ENCODE measurements at regions not wholly inside any gene's neighbourhood (a gene's known extent, or its start where the extent isn't known, plus 50 kb on each side); places are given as distances from the start of the nearest gene placed in this dataset.

GRCh38 chr18:64679121-64679520 lies 530.2 kb upstream of the LINC00305 start:
- CTCF ChIA-PET: no interaction called here

GRCh38 chr18:64678048-64678447 lies 529.2 kb upstream of the LINC00305 start:
- H3K4me2 ChIP-seq: no peak overlapping the region
- TF ChIP-seq HES2 (IDR thresholded peaks at IDR 0.05) (no peak), HMGXB4 (CRISPR knock-in tag; IDR thresholded peaks at IDR 0.05; ENCODE audit: borderline replicate concordance) (no peak), PHF8 (IDR thresholded peaks at IDR 0.05; ENCODE audit: borderline replicate concordance, low read depth) (no peak), PBX3 (IDR thresholded peaks at IDR 0.05) (no peak), ELK1 (IDR thresholded peaks at IDR 0.05; ENCODE audit: low read depth, low read length) (no peak), ESRRA (IDR thresholded peaks at IDR 0.05; ENCODE audit: borderline replicate concordance, low read length) (no peak)
- no peak for DNase-seq (ENCODE audit: low read depth in 1 of 2, low spot score in 1 of 2)
- ChIA-PET CTCF (no interaction called here), POLR2A (no interaction called here)
- H3K27ac ChIP-seq: no peak overlapping the region
- ATAC-seq: no peak
- FAIRE-seq: no peak
- 0% methylated on average over 2 of the region's 2 CpGs for WGBS (ENCODE audit: missing lambda C conversion rate)
- no peaks in the 10 kb centered on the region for H3K4me1 ChIP-seq
- H3K9me3 ChIP-seq: no peaks in the 10 kb centered on the region
- H3K4me3 ChIP-seq: no peak overlapping the region

More at GRCh38 chr18:64679121-64679520, 530.2 kb upstream of the LINC00305 start:
- FAIRE-seq (no peak), ATAC-seq (no peak), DNase-seq (ENCODE audit: low read depth in 1 of 2, low spot score in 1 of 2) (no peak)
- Histone ChIP-seq H3K4me2 (no peak overlapping the region), H3K4me1 (no peaks in the 10 kb centered on the region), H3K4me3 (no peak overlapping the region), H3K27ac (no peak overlapping the region), H3K9me3 (no peaks in the 10 kb centered on the region)
- POLR2A ChIA-PET: no interaction called here
- TF ChIP-seq HOXB5 (CRISPR knock-in tag; IDR thresholded peaks at IDR 0.05) (no peak), FOSL2 (IDR thresholded peaks at IDR 0.05) (no peak), FOSL2 (CRISPR knock-in tag; IDR thresholded peaks at IDR 0.05) (no peak), CBX2 (IDR thresholded peaks at IDR 0.05; ENCODE audit: borderline replicate concordance, low read depth) (no peak), CHD4 (IDR thresholded peaks at IDR 0.05; ENCODE audit: borderline replicate concordance) (no peak), REST (IDR thresholded peaks at IDR 0.05) (no peak), ELK1 (IDR thresholded peaks at IDR 0.05; ENCODE audit: low read depth, low read length) (no peak), JUNB (IDR thresholded peaks at IDR 0.05) (no peak), GATA3 (IDR thresholded peaks at IDR 0.05; ENCODE audit: borderline replicate concordance) (no peak), CBX8 (IDR thresholded peaks at IDR 0.05) (no peak), HOXB13 (CRISPR knock-in tag; IDR thresholded peaks at IDR 0.05; ENCODE audit: low read depth) (no peak), TP53 (CRISPR knock-in tag; IDR thresholded peaks at IDR 0.05) (no peak), BHLHE40 (IDR thresholded peaks at IDR 0.05; ENCODE audit: low read depth, low read length) (no peak), ZC3H11A (IDR thresholded peaks at IDR 0.05) (no peak), SREBF2 (IDR thresholded peaks at IDR 0.05) (no peak), POLR2A (IDR thresholded peaks at IDR 0.05; ENCODE audit: low read length) (no peak)
- WGBS (ENCODE audit: missing lambda C conversion rate): 6% methylated on average over 2 of the region's 2 CpGs
